HG03457 (cell line): ENCODE measurements at regions not wholly inside any gene's neighbourhood (a gene's known extent, or its start where the extent isn't known, plus 50 kb on each side); places are given as distances from the start of the nearest gene placed in this dataset.
"Not testable (repeated sequence)": the region's sequence is repeated elsewhere in the genome, so short reads cannot be mapped to it uniquely, and the experiment has no call there.

ENCODE experiments used
- ATAC-seq: cut with Tn5 transposase; IDR thresholded peaks from one replicate; pipeline ENCODE4 v1.9.1; 2021; ENCODE audit warnings: moderate number of reproducible peaks; ENCODE audit not compliant: unreplicated experiment

- ATAC-seq: not testable (repeated sequence)
Observed at GRCh38 chr4:142897518-142897917, 51.4 kb upstream of the INPP4B start.

- no peak for ATAC-seq
Observed at GRCh38 chr4:142900622-142901021, 54.5 kb upstream of the INPP4B start.

- ATAC-seq: no peak
Observed at GRCh38 chr4:142901166-142901662, 55.1 kb upstream of the INPP4B start.

- not testable (repeated sequence) for ATAC-seq
Observed at GRCh38 chr4:142903617-142904016, 57.5 kb upstream of the INPP4B start.

- no peak for ATAC-seq
Observed at GRCh38 chr4:142909908-142910307, 63.8 kb upstream of the INPP4B start.

GRCh38 chr4:142913034-142913433 is 66.9 kb upstream of the INPP4B start:
- ATAC-seq: no peak

GRCh38 chr4:142913461-142914030 is 67.4 kb upstream of the INPP4B start:
- no peak for ATAC-seq

- no peak for ATAC-seq
Observed at GRCh38 chr4:142917678-142918077, 71.6 kb upstream of the INPP4B start.

- ATAC-seq: no peak
Observed at GRCh38 chr4:142922720-142923119, 76.6 kb upstream of the INPP4B start.

- ATAC-seq: no peak
Observed at GRCh38 chr4:142923619-142924018, 77.5 kb upstream of the INPP4B start.

GRCh38 chr4:142925161-142925560 is 79.1 kb upstream of the INPP4B start:
- no peak for ATAC-seq

GRCh38 chr4:142927721-142928120 is 81.6 kb upstream of the INPP4B start:
- no peak for ATAC-seq

GRCh38 chr4:142929526-142929925 is 83.4 kb upstream of the INPP4B start:
- ATAC-seq: no peak

GRCh38 chr4:142933207-142933606 is 87.1 kb upstream of the INPP4B start:
- ATAC-seq: no peak

GRCh38 chr4:142940425-142941330 is 94.6 kb upstream of the INPP4B start:
- no peak for ATAC-seq

GRCh38 chr4:142944565-142944964 is 98.5 kb upstream of the INPP4B start:
- no peak for ATAC-seq

- no peak for ATAC-seq
Observed at GRCh38 chr4:142952821-142953580, 106.9 kb upstream of the INPP4B start.

GRCh38 chr4:142954415-142954814 is 108.3 kb upstream of the INPP4B start:
- no peak for ATAC-seq

GRCh38 chr4:142955501-142955900 is 109.4 kb upstream of the INPP4B start:
- no peak for ATAC-seq

GRCh38 chr4:142959173-142959572 is 113.1 kb upstream of the INPP4B start:
- ATAC-seq: no peak

- no peak for ATAC-seq
Observed at GRCh38 chr4:142960126-142960525, 114.0 kb upstream of the INPP4B start.
